CD4-positive, alpha-beta T cell (primary cell): ENCODE measurements at regions not wholly inside any gene's neighbourhood (a gene's known extent, or its start where the extent isn't known, plus 50 kb on each side); places are given as distances from the start of the nearest gene placed in this dataset.

Experiments used
- ATAC-seq: fragments of 200-7000 bp; cut with Tn5 transposase; one replicate; pipeline ENCODE4 v1.10.0; 2022; ENCODE audit warnings: mild to moderate bottlenecking; ENCODE audit not compliant: poor library complexity
- CTCF ChIA-PET: fragments of 350-600 bp; sonication (Branson Sonifier 250); formaldehyde crosslinking; loops from one replicate; lab custom pipeline; 2021; ENCODE audit warnings: antibody characterized with exemption, inconsistent platforms; lab: Charles Lee
- POLR2A ChIA-PET: fragments of 350-600 bp; sonication (Branson Sonifier 250); formaldehyde crosslinking; loops from one replicate; lab custom pipeline; 2021; ENCODE audit warnings: antibody characterized with exemption, inconsistent platforms; lab: Charles Lee
- DNase-seq, 14 experiments: peaks; one replicate each; pipeline ENCODE4 v3.0.0-alpha.2; 2013 to 2020; ENCODE audit warnings: mixed read lengths in 2 of 14
- H3K27ac ChIP-seq, 2 donors: one replicate each; pipeline versions ENCODE4 v1.5.1 to v1.7.0; 2013; ENCODE audit warnings: low read length in 2 of 2, low read depth in 1 of 2, mild to moderate bottlenecking in 1 of 2
- H3K27me3 ChIP-seq, 2 experiments: 1 replicate in 1 of 2; 2 replicates in 1 of 2; pipeline versions ENCODE4 v1.6.1 to v1.7.0; 2013; ENCODE audit warnings: low read length in 2 of 2, control low read depth in 1 of 2, mild to moderate bottlenecking in 1 of 2, moderate library complexity in 1 of 2; ENCODE audit not compliant: insufficient read depth in 2 of 2, control insufficient read depth in 1 of 2
- H3K36me3 ChIP-seq: one replicate; pipeline ENCODE4 v1.6.1; 2013; ENCODE audit warnings: low read length, control low read depth; ENCODE audit not compliant: insufficient read depth
- H3K4me1 ChIP-seq: one replicate; pipeline ENCODE4 v1.6.1; 2013; ENCODE audit warnings: low read length, control low read depth; ENCODE audit not compliant: insufficient read depth
- H3K4me3 ChIP-seq: one replicate; pipeline ENCODE4 v1.5.1; 2013; ENCODE audit warnings: mild to moderate bottlenecking, low read length, moderate library complexity
- H3K9me3 ChIP-seq, 2 experiments: 1 replicate in 1 of 2; 2 replicates in 1 of 2; pipeline versions ENCODE4 v1.6.1 to v1.7.0; 2013; ENCODE audit warnings: low read length in 2 of 2, mild to moderate bottlenecking in 2 of 2, control low read depth in 1 of 2, moderate library complexity in 1 of 2; ENCODE audit not compliant: control insufficient read depth in 1 of 2, insufficient read depth in 1 of 2
- H3K27ac Mint-ChIP-seq: one replicate; pipeline ENCODE4 v1.8.0; 2020; ENCODE audit warnings: mixed read lengths
- H3K27me3 Mint-ChIP-seq: one replicate; pipeline ENCODE4 v1.8.0; 2021; ENCODE audit warnings: mixed read lengths
- H3K36me3 Mint-ChIP-seq: one replicate; pipeline ENCODE4 v1.8.0; 2021; ENCODE audit warnings: low read depth, mixed read lengths
- H3K4me1 Mint-ChIP-seq: one replicate; pipeline ENCODE4 v1.8.0; 2021; ENCODE audit warnings: low read depth, mixed read lengths
- H3K4me3 Mint-ChIP-seq: one replicate; pipeline ENCODE4 v1.8.0; 2020; ENCODE audit warnings: mild to moderate bottlenecking, mixed read lengths
- H3K9me3 Mint-ChIP-seq: one replicate; pipeline ENCODE4 v1.8.0; 2020; ENCODE audit warnings: mixed read lengths
- CTCF ChIP-seq: fragments of 200-600 bp; IDR thresholded peaks from one replicate; pipeline ENCODE4 v1.8.0; 2022; ENCODE audit warnings: antibody characterized with exemption, mild to moderate bottlenecking
- intact Hi-C, 2 experiments: fragments of 100-400 bp; cut with DNase I in 1 of 2; cut with micrococcal nuclease in 1 of 2; formaldehyde crosslinking; loops; one replicate each; pipeline versions ENCODE4 v1.15.1 to v1.9.0; 2023 to 2025; cut with DNase I, micrococcal nuclease

- DNase-seq (peak in 1 of 14 experiments; percentile 12), ATAC-seq (no peak)
- Mint-ChIP-seq H3K27me3 (peaks cover 43% of the 10 kb centered on the region), H3K4me1 (no peaks in the 10 kb centered on the region), H3K9me3 (no peaks in the 10 kb centered on the region), H3K36me3 (no peaks in the 10 kb centered on the region), H3K27ac (no peak overlapping the region), H3K4me3 (no peak overlapping the region)
- Histone ChIP-seq H3K36me3 (no peaks in the 10 kb centered on the region), H3K9me3 (no peaks in the 10 kb centered on the region), H3K4me1 (no peaks in the 10 kb centered on the region), H3K27me3 (peaks cover 0 to 2% of the 10 kb centered on the region in 2 experiments), H3K27ac (no peak overlapping the region), H3K4me3 (no peak overlapping the region)
- no peak for TF ChIP-seq CTCF
- intact Hi-C loops: no loop called here
- ChIA-PET POLR2A (no interaction called here), CTCF (interaction anchor here (0.7 kb wide), 1 partner anchor 618 kb away, joined by 3 read pairs; no protein-coding TSS in a partner anchor)
Observed at GRCh38 chr1:30407865-30408580, 315.4 kb downstream of the MATN1 start.

GRCh38 chr1:30406996-30407864, 316.2 kb downstream of the MATN1 start:
- Histone ChIP-seq H3K9me3 (no peaks in the 10 kb centered on the region), H3K36me3 (no peaks in the 10 kb centered on the region), H3K27ac (no peak overlapping the region), H3K4me1 (no peaks in the 10 kb centered on the region), H3K4me3 (no peak overlapping the region), H3K27me3 (peaks cover 0 to 2% of the 10 kb centered on the region in 2 experiments)
- TF ChIP-seq CTCF: no peak
- CTCF ChIA-PET: no interaction called here
- Mint-ChIP-seq H3K27me3 (peaks cover 43% of the 10 kb centered on the region), H3K4me1 (no peaks in the 10 kb centered on the region), H3K9me3 (no peaks in the 10 kb centered on the region), H3K36me3 (no peaks in the 10 kb centered on the region), H3K27ac (no peak overlapping the region), H3K4me3 (no peak overlapping the region)
- DNase-seq (peak in 1 of 14 experiments; percentile 25), ATAC-seq (no peak)
- intact Hi-C loops: no loop called here
- POLR2A ChIA-PET: no interaction called here

- no peak overlapping the region for H3K27ac Mint-ChIP-seq
- ATAC-seq: no peak
- Histone ChIP-seq H3K27ac (no peak overlapping the region), H3K9me3 (no peaks in the 10 kb centered on the region), H3K27me3 (peaks cover 0 to 2% of the 10 kb centered on the region in 2 experiments), H3K4me1 (no peaks in the 10 kb centered on the region), H3K4me3 (no peak overlapping the region), H3K36me3 (no peaks in the 10 kb centered on the region)
- TF ChIP-seq CTCF: no peak
- CTCF ChIA-PET: no interaction called here
- no peaks in the 10 kb centered on the region for H3K4me1 Mint-ChIP-seq
- DNase-seq: peak in 1 of 14 experiments; percentile 7
- peaks cover 36% of the 10 kb centered on the region for H3K27me3 Mint-ChIP-seq
- no peak overlapping the region for H3K4me3 Mint-ChIP-seq
- no peaks in the 10 kb centered on the region for H3K9me3 Mint-ChIP-seq
- intact Hi-C loops: no loop called here
- POLR2A ChIA-PET: no interaction called here
- H3K36me3 Mint-ChIP-seq: no peaks in the 10 kb centered on the region
Observed at GRCh38 chr1:30405631-30406212, 317.7 kb downstream of the MATN1 start.
